CD14-positive monocyte (primary cell): ENCODE measurements at regions not wholly inside any gene's neighbourhood (a gene's known extent, or its start where the extent isn't known, plus 50 kb on each side); places are given as distances from the start of the nearest gene placed in this dataset.

Experiments used
- DNase-seq, 3 donors: peaks; one replicate each; pipeline ENCODE4 v3.0.0-alpha.2; 2011 to 2022
- H2AFZ ChIP-seq: 2 replicates; pipeline ENCODE4 v1.6.0; 2012; ENCODE audit warnings: mild to moderate bottlenecking, low read depth, low read length, inconsistent platforms; ENCODE audit not compliant: insufficient read depth, poor library complexity, severe bottlenecking
- H3K27ac ChIP-seq, 2 donors: 1 replicate in 1 of 2; 2 replicates in 1 of 2; pipeline ENCODE4 v1.5.1; 2012 to 2013; ENCODE audit warnings: low read length in 2 of 2, control low read depth in 1 of 2, inconsistent platforms in 1 of 2, low read depth in 1 of 2, mild to moderate bottlenecking in 1 of 2
- H3K27me3 ChIP-seq, 2 donors: one replicate each; pipeline versions ENCODE4 v1.6.0 to v1.6.1; 2011 to 2013; ENCODE audit warnings: low read length in 2 of 2; ENCODE audit not compliant: control insufficient read depth in 2 of 2, insufficient read depth in 2 of 2
- H3K36me3 ChIP-seq, 2 donors: replicated peaks in 1 of 2; 1 replicate in 1 of 2; 2 replicates in 1 of 2; pipeline versions ENCODE4 v1.5.1 to v1.6.1; 2012 to 2013; ENCODE audit warnings: low read length in 2 of 2, control low read depth in 1 of 2, inconsistent platforms in 1 of 2, mild to moderate bottlenecking in 1 of 2; ENCODE audit not compliant: insufficient read depth in 2 of 2, control insufficient read depth in 1 of 2
- H3K4me1 ChIP-seq, 2 donors: 1 replicate in 1 of 2; 2 replicates in 1 of 2; pipeline versions ENCODE4 v1.5.1 to v1.6.1; 2012 to 2013; ENCODE audit warnings: low read length in 2 of 2, control low read depth in 1 of 2, inconsistent platforms in 1 of 2, mild to moderate bottlenecking in 1 of 2, moderate library complexity in 1 of 2; ENCODE audit not compliant: insufficient read depth in 2 of 2, control insufficient read depth in 1 of 2
- H3K4me2 ChIP-seq: replicated peaks from 2 replicates; pipeline ENCODE3; 2012; ENCODE audit warnings: low read length, moderate library complexity, mild to moderate bottlenecking; ENCODE audit not compliant: poor library complexity, severe bottlenecking; ENCODE audit errors: extremely low read depth
- H3K4me3 ChIP-seq, 3 experiments: fragments of 200-600 bp in 1 of 3; sonication (generic) in 1 of 3; replicated peaks in 1 of 3; 1 replicate in 2 of 3; 2 replicates in 1 of 3; pipeline ENCODE4 v1.5.1; 2011 to 2013; ENCODE audit warnings: low read length in 3 of 3, mild to moderate bottlenecking in 3 of 3, control low read depth in 2 of 3, low read depth in 2 of 3, inconsistent platforms in 1 of 3, moderate library complexity in 1 of 3
- H3K79me2 ChIP-seq: 2 replicates; pipeline ENCODE4 v1.6.0; 2012; ENCODE audit warnings: mild to moderate bottlenecking, control low read depth, inconsistent platforms, low read length, moderate library complexity; ENCODE audit not compliant: insufficient read depth
- H3K9ac ChIP-seq: 2 replicates; pipeline ENCODE4 v1.6.0; 2017; ENCODE audit warnings: low read length, mild to moderate bottlenecking; ENCODE audit not compliant: insufficient read depth, poor library complexity, severe bottlenecking
- H3K9me3 ChIP-seq, 2 donors: replicated peaks in 1 of 2; 1 replicate in 1 of 2; 2 replicates in 1 of 2; pipeline versions ENCODE4 v1.5.1 to v1.6.1; 2012 to 2013; ENCODE audit warnings: low read length in 2 of 2, control low read depth in 1 of 2; ENCODE audit not compliant: control insufficient read depth in 1 of 2, insufficient read depth in 1 of 2
- H4K20me1 ChIP-seq: 2 replicates; pipeline ENCODE4 v1.6.0; 2012; ENCODE audit warnings: mild to moderate bottlenecking, low read length, control low read depth, moderate library complexity; ENCODE audit not compliant: insufficient read depth
- H3K27ac Mint-ChIP-seq, 7 donors: one replicate each; pipeline ENCODE4 v1.8.0; 2020; ENCODE audit warnings: mild to moderate bottlenecking in 7 of 7, mixed read lengths in 7 of 7, moderate library complexity in 6 of 7, inconsistent platforms in 2 of 7
- H3K27me3 Mint-ChIP-seq, 3 donors: one replicate each; pipeline ENCODE4 v1.8.0; 2021 to 2022; ENCODE audit warnings: low read depth in 3 of 3, mild to moderate bottlenecking in 3 of 3, mixed read lengths in 3 of 3, moderate library complexity in 3 of 3, inconsistent platforms in 1 of 3
- H3K36me3 Mint-ChIP-seq, 2 donors: one replicate each; pipeline ENCODE4 v1.8.0; 2020; ENCODE audit warnings: mixed read lengths in 2 of 2, inconsistent platforms in 1 of 2, mild to moderate bottlenecking in 1 of 2
- H3K4me1 Mint-ChIP-seq: one replicate; pipeline ENCODE4 v1.8.0; 2020; ENCODE audit warnings: mild to moderate bottlenecking, mixed read lengths
- H3K4me3 Mint-ChIP-seq, 2 donors: one replicate each; pipeline ENCODE4 v1.8.0; 2020; ENCODE audit warnings: mild to moderate bottlenecking in 2 of 2, mixed read lengths in 2 of 2, moderate library complexity in 1 of 2
- H3K9me3 Mint-ChIP-seq, 7 donors: one replicate each; pipeline ENCODE4 v1.8.0; 2020 to 2022; ENCODE audit warnings: mixed read lengths in 7 of 7, mild to moderate bottlenecking in 6 of 7, moderate library complexity in 6 of 7, inconsistent platforms in 2 of 7
- WGBS: methylation state at CpG from one replicate; pipeline ENCODE4 v1.1.5; 2013; ENCODE audit warnings: missing lambda C conversion rate; ENCODE audit not compliant: insufficient coverage; 5-methylcytosine and 5-hydroxymethylcytosine counted together
- intact Hi-C, 2 donors: fragments of 100-400 bp; cut with micrococcal nuclease; formaldehyde crosslinking; loops; one replicate each; pipeline versions ENCODE4 v1.15.0 to v1.15.1; 2023
- TF ChIP-seq, protein P1 (sequence below): fragments of 200-600 bp; IDR thresholded peaks from one replicate; pipeline ENCODE4 v1.8.0; 2022; ENCODE audit warnings: antibody characterized with exemption, mild to moderate bottlenecking

- Histone ChIP-seq H3K4me3 (no peak overlapping the region), H3K36me3 (no peaks in the 10 kb centered on the region), H4K20me1 (no peaks in the 10 kb centered on the region), H2AFZ (no peak overlapping the region), H3K27ac (no peak overlapping the region), H3K4me2 (no peak overlapping the region), H3K4me1 (no peaks in the 10 kb centered on the region), H3K9me3 (no peaks in the 10 kb centered on the region), H3K9ac (no peak overlapping the region), H3K27me3 (no peaks in the 10 kb centered on the region), H3K79me2 (no peaks in the 10 kb centered on the region)
- no peaks in the 10 kb centered on the region for H3K36me3 Mint-ChIP-seq
- no peak overlapping the region for H3K4me3 Mint-ChIP-seq
- H3K4me1 Mint-ChIP-seq, result no peaks in the 10 kb centered on the region
- peaks cover 0 to 2% (median 0%) of the 10 kb centered on the region in 7 donors for H3K9me3 Mint-ChIP-seq
- TF ChIP-seq, protein P1, sequence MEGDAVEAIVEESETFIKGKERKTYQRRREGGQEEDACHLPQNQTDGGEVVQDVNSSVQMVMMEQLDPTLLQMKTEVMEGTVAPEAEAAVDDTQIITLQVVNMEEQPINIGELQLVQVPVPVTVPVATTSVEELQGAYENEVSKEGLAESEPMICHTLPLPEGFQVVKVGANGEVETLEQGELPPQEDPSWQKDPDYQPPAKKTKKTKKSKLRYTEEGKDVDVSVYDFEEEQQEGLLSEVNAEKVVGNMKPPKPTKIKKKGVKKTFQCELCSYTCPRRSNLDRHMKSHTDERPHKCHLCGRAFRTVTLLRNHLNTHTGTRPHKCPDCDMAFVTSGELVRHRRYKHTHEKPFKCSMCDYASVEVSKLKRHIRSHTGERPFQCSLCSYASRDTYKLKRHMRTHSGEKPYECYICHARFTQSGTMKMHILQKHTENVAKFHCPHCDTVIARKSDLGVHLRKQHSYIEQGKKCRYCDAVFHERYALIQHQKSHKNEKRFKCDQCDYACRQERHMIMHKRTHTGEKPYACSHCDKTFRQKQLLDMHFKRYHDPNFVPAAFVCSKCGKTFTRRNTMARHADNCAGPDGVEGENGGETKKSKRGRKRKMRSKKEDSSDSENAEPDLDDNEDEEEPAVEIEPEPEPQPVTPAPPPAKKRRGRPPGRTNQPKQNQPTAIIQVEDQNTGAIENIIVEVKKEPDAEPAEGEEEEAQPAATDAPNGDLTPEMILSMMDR, result no peak
- no peak for DNase-seq
- WGBS, result no CpG with 5 or more reads among the region's 5 CpGs
- peaks cover 0 to 3% (median 3%) of the 10 kb centered on the region in 3 donors for H3K27me3 Mint-ChIP-seq
- intact Hi-C loops, result no loop called here
- no peak overlapping the region for H3K27ac Mint-ChIP-seq
Measured at GRCh38 chr12:85363382-85364190, 83.6 kb downstream of the ALX1 start.

DNA sequence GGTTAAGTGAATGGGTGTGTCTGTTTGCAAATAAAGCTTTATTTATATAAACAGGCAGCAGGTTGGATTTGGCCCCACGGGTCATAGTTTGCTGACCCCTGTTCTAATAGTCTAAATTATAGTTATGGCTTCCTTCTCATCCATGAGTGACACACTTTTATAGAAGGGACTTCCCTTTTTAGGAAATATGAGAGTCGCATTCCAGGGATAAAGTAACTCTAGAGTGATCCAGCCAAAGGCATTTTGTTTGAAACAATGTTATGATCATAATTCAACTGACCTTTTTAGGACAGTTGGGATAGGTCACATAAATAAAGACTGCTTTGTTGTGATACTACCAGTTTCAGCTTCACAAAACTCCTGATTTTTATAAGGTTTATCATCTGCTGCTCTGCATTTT is 87.9 kb downstream of the ALX1 start:
- no peak overlapping the region for H3K27ac Mint-ChIP-seq
- H3K9me3 Mint-ChIP-seq, result peaks cover 0 to 2% (median 0%) of the 10 kb centered on the region in 7 donors
- Histone ChIP-seq H3K4me3 (no peak overlapping the region), H3K4me2 (no peak overlapping the region), H3K9me3 (no peaks in the 10 kb centered on the region), H3K9ac (no peak overlapping the region), H2AFZ (no peak overlapping the region), H3K79me2 (no peaks in the 10 kb centered on the region), H4K20me1 (no peaks in the 10 kb centered on the region), H3K4me1 (no peaks in the 10 kb centered on the region), H3K27ac (no peak overlapping the region), H3K27me3 (no peaks in the 10 kb centered on the region), H3K36me3 (no peaks in the 10 kb centered on the region)
- intact Hi-C loops, result no loop called here
- DNase-seq, result no peak
- TF ChIP-seq, protein P1, result no peak
- H3K27me3 Mint-ChIP-seq, result peaks cover 0 to 3% (median 1%) of the 10 kb centered on the region in 3 donors
- no peaks in the 10 kb centered on the region for H3K4me1 Mint-ChIP-seq
- no peaks in the 10 kb centered on the region for H3K36me3 Mint-ChIP-seq
- H3K4me3 Mint-ChIP-seq, result no peak overlapping the region
- WGBS, result no CpG with 5 or more reads among the region's 2 CpGs
